ENCODE measurements at regions not wholly inside any gene's neighbourhood (a gene's known extent, or its start where the extent isn't known, plus 50 kb on each side); places are given as distances from the start of the nearest gene placed in this dataset.
"Not testable (repeated sequence)": the region's sequence is repeated elsewhere in the genome, so short reads cannot be mapped to it uniquely, and the experiment has no call there.

DNA sequence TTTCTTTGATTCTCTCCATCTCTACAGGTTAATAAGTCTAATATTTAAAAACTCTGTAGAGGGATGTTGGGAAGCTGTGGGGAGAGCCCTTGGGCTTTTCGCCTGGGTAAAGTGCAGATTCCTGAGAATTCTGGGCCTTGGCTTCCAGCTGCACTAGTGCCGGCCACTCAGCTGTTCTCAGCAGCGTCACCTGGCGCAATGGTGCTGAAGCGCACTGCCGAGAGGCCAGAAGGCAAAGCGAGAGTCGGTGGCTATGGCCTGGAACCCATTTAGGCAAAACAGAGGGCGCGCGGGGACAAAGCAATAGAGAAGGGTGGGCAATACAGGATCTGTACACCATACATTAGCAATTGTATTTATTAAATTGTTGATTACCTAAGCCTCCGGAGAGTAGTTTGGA lies 70.8 kb upstream of the FCGR1A start:
- H3K9ac ChIP-seq (ENCODE audit: low read depth, low read length); H3K27me3 ChIP-seq (ENCODE audit: control insufficient read depth, insufficient read depth, low read length); H3K9me3 ChIP-seq (ENCODE audit: control insufficient read depth, insufficient read depth, low read length); H3K36me3 ChIP-seq (ENCODE audit: control insufficient read depth, insufficient read depth, low read length); H3K4me1 ChIP-seq (ENCODE audit: control insufficient read depth, insufficient read depth, low read length): not testable (repeated sequence)
- H3K4me3 ChIP-seq (ENCODE audit: low read depth, low read length) = peak overlapping the region; percentile 50

DNA sequence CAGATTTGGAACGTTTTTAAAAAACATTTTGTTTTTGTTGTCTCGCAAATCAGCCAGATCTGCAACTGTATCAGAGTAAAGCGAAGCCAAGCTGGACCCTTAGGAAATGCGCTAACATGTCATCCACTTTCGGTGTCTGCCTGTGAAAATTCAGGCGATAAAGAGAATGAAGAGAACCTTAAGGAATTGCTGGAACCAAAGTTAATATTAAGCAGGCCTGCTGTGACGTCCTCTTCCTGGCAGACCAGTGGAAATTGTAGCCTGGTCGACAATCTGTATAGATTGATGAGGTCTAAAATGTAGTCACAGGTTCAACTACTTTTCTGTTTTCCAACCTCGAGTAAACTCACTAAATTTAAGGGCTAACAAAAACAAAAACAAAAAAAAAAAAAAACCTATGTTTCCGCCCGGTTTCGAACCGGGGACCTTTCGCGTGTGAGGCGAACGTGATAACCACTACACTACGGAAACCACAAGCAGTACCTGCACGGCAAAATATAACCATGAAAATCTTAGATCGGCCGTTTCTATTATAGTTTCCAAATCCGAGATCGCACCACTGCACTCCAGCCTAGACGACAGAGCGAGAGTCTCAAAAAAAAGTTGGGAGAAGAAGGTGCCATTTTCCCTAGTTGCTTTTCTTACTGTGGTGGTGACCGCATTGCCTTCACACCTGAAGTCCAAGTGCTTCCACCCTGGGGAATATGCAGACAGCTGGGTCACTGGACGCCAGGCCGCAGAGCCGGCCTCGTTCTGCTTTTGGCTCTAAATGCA lies 70.2 kb upstream of the FCGR1A start:
- H3K9ac ChIP-seq (ENCODE audit: low read depth, low read length); H3K27me3 ChIP-seq (ENCODE audit: control insufficient read depth, insufficient read depth, low read length); H3K4me1 ChIP-seq (ENCODE audit: control insufficient read depth, insufficient read depth, low read length); H3K9me3 ChIP-seq (ENCODE audit: control insufficient read depth, insufficient read depth, low read length); H3K36me3 ChIP-seq (ENCODE audit: control insufficient read depth, insufficient read depth, low read length): not testable (repeated sequence)
- peak overlapping the region; percentile 75 for H3K4me3 ChIP-seq (ENCODE audit: low read depth, low read length)

DNA sequence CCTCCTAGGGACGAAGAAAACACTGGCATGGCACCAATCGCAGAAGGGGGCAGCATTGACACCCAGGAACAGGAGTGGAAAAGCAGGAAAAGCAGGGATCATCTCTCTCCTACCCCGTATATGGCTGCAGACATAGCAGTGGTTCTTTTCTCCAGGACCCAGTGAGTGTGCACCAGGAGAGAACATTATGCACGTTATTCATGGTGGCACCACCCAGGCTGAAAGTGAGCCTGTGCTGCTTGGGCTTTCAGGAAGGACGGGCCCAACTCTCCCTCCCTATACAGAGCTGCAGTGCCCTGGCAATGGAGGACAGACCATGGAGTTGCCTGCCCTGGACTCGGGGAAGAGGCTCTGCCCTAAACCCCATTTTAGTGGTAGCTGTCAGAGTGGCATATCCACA lies 69.0 kb upstream of the FCGR1A start:
- not testable (repeated sequence) for H3K27me3 ChIP-seq (ENCODE audit: control insufficient read depth, insufficient read depth, low read length); H3K36me3 ChIP-seq (ENCODE audit: control insufficient read depth, insufficient read depth, low read length)
- peak overlapping the region; percentile 32 for H3K4me3 ChIP-seq (ENCODE audit: low read depth, low read length)

DNA sequence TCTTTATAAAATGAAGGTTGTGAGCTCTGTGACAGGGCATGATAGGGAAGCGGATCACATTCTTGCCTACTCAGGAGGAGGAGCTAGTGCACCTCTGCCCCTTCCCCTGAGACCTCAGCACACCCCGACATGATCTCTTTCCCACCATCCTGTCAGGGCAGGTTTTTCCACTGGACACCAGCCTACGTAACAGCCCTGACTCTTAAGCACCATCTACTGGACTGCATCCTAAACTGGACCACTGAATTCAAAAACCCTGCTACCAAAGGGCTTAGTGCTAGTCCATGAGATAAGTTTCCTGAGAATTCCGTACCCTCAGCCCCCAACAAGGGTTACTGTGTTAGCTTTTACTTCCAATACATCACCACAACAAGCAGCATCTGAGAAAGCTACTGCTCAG lies 68.5 kb upstream of the FCGR1A start:
- not testable (repeated sequence) for H3K9ac ChIP-seq (ENCODE audit: low read depth, low read length); H3K4me1 ChIP-seq (ENCODE audit: control insufficient read depth, insufficient read depth, low read length); H3K4me3 ChIP-seq (ENCODE audit: low read depth, low read length); H3K9me3 ChIP-seq (ENCODE audit: control insufficient read depth, insufficient read depth, low read length); H3K36me3 ChIP-seq (ENCODE audit: control insufficient read depth, insufficient read depth, low read length); H3K27me3 ChIP-seq (ENCODE audit: control insufficient read depth, insufficient read depth, low read length)

More for the DNA sequence above, 69.0 kb upstream of the FCGR1A start:
- not testable (repeated sequence) for H3K9ac ChIP-seq (ENCODE audit: low read depth, low read length); H3K4me1 ChIP-seq (ENCODE audit: control insufficient read depth, insufficient read depth, low read length); H3K9me3 ChIP-seq (ENCODE audit: control insufficient read depth, insufficient read depth, low read length)

DNA sequence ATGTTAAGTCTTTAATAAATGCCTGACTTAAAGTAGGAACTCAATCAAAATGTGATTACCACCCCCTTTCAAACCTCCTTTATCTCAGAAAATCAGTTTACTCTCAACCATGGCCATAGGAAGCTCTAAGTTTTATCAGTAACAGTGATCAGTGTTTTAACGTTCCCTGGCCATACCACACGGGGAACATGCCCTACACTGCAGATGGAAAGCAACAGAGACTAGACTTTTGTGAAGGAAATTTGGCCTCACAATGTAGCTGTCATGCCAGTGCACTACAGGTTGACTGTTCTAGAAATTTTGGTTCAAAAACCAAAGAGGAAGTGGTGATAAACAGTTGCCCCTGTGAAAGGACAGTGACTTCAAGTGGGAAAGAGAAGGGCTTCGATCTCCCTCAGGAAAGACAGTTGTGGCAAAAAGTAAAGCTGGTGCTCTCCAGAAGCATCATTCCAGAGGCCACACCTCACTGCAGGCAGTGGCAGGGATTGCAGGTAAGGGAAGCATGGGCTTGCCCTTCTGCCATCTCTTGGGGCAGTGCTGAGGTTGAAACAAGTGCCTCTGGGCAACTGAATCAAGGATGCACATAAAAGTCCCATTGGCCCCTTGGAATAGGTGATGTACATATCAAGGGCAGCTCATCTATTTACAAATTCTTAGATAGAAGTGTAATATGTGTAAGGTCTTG lies 57.7 kb upstream of the FCGR1A start:
- H3K4me3 ChIP-seq (ENCODE audit: low read depth, low read length); H3K4me1 ChIP-seq (ENCODE audit: control insufficient read depth, insufficient read depth, low read length); H3K9me3 ChIP-seq (ENCODE audit: control insufficient read depth, insufficient read depth, low read length); H3K9ac ChIP-seq (ENCODE audit: low read depth, low read length); H3K36me3 ChIP-seq (ENCODE audit: control insufficient read depth, insufficient read depth, low read length); H3K27me3 ChIP-seq (ENCODE audit: control insufficient read depth, insufficient read depth, low read length): not testable (repeated sequence)

DNA sequence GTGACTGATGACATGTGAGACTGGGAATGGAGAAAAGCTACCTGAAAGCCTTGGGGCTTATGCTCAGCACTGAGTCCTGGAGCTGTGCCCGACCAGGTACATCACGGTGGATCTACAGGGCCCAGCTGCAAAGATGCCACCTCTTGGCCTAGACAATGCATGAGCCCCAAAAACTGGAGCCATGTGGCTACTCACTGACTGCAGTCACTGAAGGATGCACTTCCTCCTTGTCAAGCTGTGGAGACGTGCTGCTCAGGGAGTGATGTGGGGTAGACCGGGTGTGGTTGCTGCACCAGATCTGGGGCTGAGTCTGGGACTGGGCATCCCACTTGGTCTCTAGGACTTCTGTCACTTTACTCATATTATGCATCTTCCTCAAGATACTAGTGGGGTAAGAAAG lies 55.8 kb upstream of the FCGR1A start:
- not testable (repeated sequence) for H3K36me3 ChIP-seq (ENCODE audit: control insufficient read depth, insufficient read depth, low read length); H3K4me3 ChIP-seq (ENCODE audit: low read depth, low read length); H3K27me3 ChIP-seq (ENCODE audit: control insufficient read depth, insufficient read depth, low read length); H3K4me1 ChIP-seq (ENCODE audit: control insufficient read depth, insufficient read depth, low read length); H3K9ac ChIP-seq (ENCODE audit: low read depth, low read length); H3K9me3 ChIP-seq (ENCODE audit: control insufficient read depth, insufficient read depth, low read length)

DNA sequence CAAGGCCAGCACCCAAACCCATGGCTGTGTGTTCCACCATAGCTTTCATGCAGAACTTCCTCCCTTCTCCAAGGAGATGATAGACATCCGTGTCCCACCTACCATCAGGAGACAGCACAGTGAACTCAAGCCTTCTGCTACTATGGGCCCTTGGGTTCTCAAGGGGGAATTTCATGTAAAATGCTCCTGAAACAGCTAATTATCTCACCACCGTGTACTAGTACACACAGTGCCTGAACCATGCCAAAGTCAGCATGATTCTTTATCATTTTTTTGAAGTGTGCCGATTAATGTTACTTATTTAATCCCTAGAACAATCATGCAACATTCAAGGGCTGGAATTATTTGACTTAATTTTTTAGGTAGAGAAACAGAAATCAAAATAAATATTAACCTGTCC lies 53.9 kb upstream of the FCGR1A start:
- H3K4me3 ChIP-seq (ENCODE audit: low read depth, low read length) = not testable (repeated sequence)

More for the DNA sequence above, 53.9 kb upstream of the FCGR1A start:
- H3K4me1 ChIP-seq (ENCODE audit: control insufficient read depth, insufficient read depth, low read length); H3K9me3 ChIP-seq (ENCODE audit: control insufficient read depth, insufficient read depth, low read length); H3K36me3 ChIP-seq (ENCODE audit: control insufficient read depth, insufficient read depth, low read length); H3K9ac ChIP-seq (ENCODE audit: low read depth, low read length); H3K27me3 ChIP-seq (ENCODE audit: control insufficient read depth, insufficient read depth, low read length): not testable (repeated sequence)
